HEK293 (cell line): ENCODE measurements at regions not wholly inside any gene's neighbourhood (a gene's known extent, or its start where the extent isn't known, plus 50 kb on each side); places are given as distances from the start of the nearest gene placed in this dataset.

Experiments used
- CTCF ChIA-PET: fragments of 350-600 bp; formaldehyde crosslinking; extraction: SDS; loops from one replicate; lab custom pipeline; 2021; ENCODE audit warnings: antibody characterized with exemption; lab: Yijun Ruan, JAX
- POLR2A ChIA-PET: fragments of 300-600 bp; formaldehyde crosslinking; extraction: SDS; loops from one replicate; lab custom pipeline; 2020; ENCODE audit warnings: antibody characterized with exemption, inconsistent platforms; lab: Yijun Ruan, JAX
- H3K27ac ChIP-seq: fragments of 200-500 bp; sonication (Bioruptor generic); 2 replicates; pipeline ENCODE4 v1.5.1; 2014; ENCODE audit warnings: low read depth, low read length, control low read depth, inconsistent platforms; ENCODE audit errors: extremely low read depth
- H3K36me3 ChIP-seq, 2 experiments: fragments of 200-500 bp in 1 of 2; sonication (Bioruptor generic) in 1 of 2; 1 replicate in 1 of 2; 2 replicates in 1 of 2; pipeline ENCODE4 v1.5.1; 2014 to 2017; ENCODE audit warnings: inconsistent platforms in 2 of 2, low read length in 2 of 2; ENCODE audit not compliant: control insufficient read depth in 2 of 2, insufficient read depth in 1 of 2
- H3K4me1 ChIP-seq: fragments of 200-500 bp; sonication (Bioruptor generic); 2 replicates; pipeline ENCODE4 v1.5.1; 2014; ENCODE audit warnings: mild to moderate bottlenecking, low read length, inconsistent platforms; ENCODE audit not compliant: control insufficient read depth, insufficient read depth
- H3K4me3 ChIP-seq: 2 replicates; pipeline ENCODE4 v1.5.1; 2011; ENCODE audit warnings: low read depth, mild to moderate bottlenecking, control low read depth, low read length, moderate library complexity
- H3K9me3 ChIP-seq: fragments of 200-500 bp; sonication (Bioruptor generic); 2 replicates; pipeline ENCODE4 v1.5.1; 2014; ENCODE audit warnings: low read depth, low read length, inconsistent platforms; ENCODE audit not compliant: control insufficient read depth, insufficient read depth
- AEBP2 ChIP-seq: fragments of 450-650 bp; formaldehyde crosslinking; IDR thresholded peaks from 2 replicates; pipeline ENCODE4 v1.5.1; 2016; ENCODE audit warnings: missing biosample characterization, missing genetic modification characterization, borderline replicate concordance
- MEIS1 ChIP-seq: sonication (generic); formaldehyde crosslinking; IDR thresholded peaks from 2 replicates; pipeline ENCODE4 v1.8.1; 2022; ENCODE audit warnings: missing genetic modification reagents, mild to moderate bottlenecking, borderline replicate concordance
- PRDM10 ChIP-seq: fragments of 450-650 bp; formaldehyde crosslinking; IDR thresholded peaks from 2 replicates; pipeline ENCODE4 v1.5.1; 2016; ENCODE audit warnings: missing biosample characterization, missing genetic modification characterization
- TCF7L2 ChIP-seq: IDR thresholded peaks from 2 replicates; pipeline ENCODE4 v1.6.1; 2011; ENCODE audit warnings: low read depth, mild to moderate bottlenecking, inconsistent platforms, low read length, moderate library complexity, borderline replicate concordance
- ZFP41 ChIP-seq: fragments of 450-650 bp; formaldehyde crosslinking; IDR thresholded peaks from 2 replicates; pipeline ENCODE4 v1.5.1; 2016; ENCODE audit warnings: missing biosample characterization, missing genetic modification characterization, borderline replicate concordance
- ZNF184 ChIP-seq: fragments of 450-650 bp; IDR thresholded peaks from 2 replicates; pipeline ENCODE4 v1.5.1; 2018; ENCODE audit warnings: missing biosample characterization, mild to moderate bottlenecking, missing genetic modification characterization
- ZNF19 ChIP-seq: fragments of 450-650 bp; formaldehyde crosslinking; IDR thresholded peaks from 2 replicates; pipeline ENCODE4; 2016; ENCODE audit warnings: missing biosample characterization, missing genetic modification characterization, low read depth
- ZNF391 ChIP-seq: fragments of 450-650 bp; formaldehyde crosslinking; IDR thresholded peaks from 2 replicates; pipeline ENCODE4 v1.5.1; 2016; ENCODE audit warnings: low read depth, missing biosample characterization, missing genetic modification characterization, borderline replicate concordance
- ZNF513 ChIP-seq: fragments of 450-650 bp; IDR thresholded peaks from 2 replicates; pipeline ENCODE4 v1.5.1; 2018; ENCODE audit warnings: missing biosample characterization, missing genetic modification characterization
- ZNF623 ChIP-seq: fragments of 450-650 bp; formaldehyde crosslinking; IDR thresholded peaks from 2 replicates; pipeline ENCODE4 v1.5.1; 2016; ENCODE audit warnings: missing biosample characterization, missing genetic modification characterization
- ZNF670 ChIP-seq: fragments of 450-650 bp; formaldehyde crosslinking; IDR thresholded peaks from 2 replicates; pipeline ENCODE4 v1.5.1; 2016; ENCODE audit warnings: missing biosample characterization, missing genetic modification characterization, low read depth
- ZNF776 ChIP-seq: fragments of 450-650 bp; formaldehyde crosslinking; IDR thresholded peaks from 2 replicates; pipeline ENCODE4 v1.5.0; 2017; ENCODE audit warnings: missing biosample characterization, missing genetic modification characterization, borderline replicate concordance
- ZNF791 ChIP-seq: fragments of 450-650 bp; formaldehyde crosslinking; IDR thresholded peaks from 2 replicates; pipeline ENCODE4 v1.5.1; 2016; ENCODE audit warnings: missing biosample characterization, missing genetic modification characterization
- ZSCAN16 ChIP-seq: fragments of 450-650 bp; formaldehyde crosslinking; IDR thresholded peaks from 2 replicates; pipeline ENCODE4 v1.5.1; 2016; ENCODE audit warnings: missing biosample characterization, missing genetic modification characterization
- ZSCAN30 ChIP-seq: fragments of 450-650 bp; IDR thresholded peaks from 2 replicates; pipeline ENCODE4 v1.5.1; 2018; ENCODE audit warnings: missing biosample characterization, mild to moderate bottlenecking, missing genetic modification characterization, moderate library complexity
- TF ChIP-seq, protein P1 (sequence below): fragments of 450-650 bp; formaldehyde crosslinking; IDR thresholded peaks from 2 replicates; pipeline ENCODE4 v1.5.1; 2016; ENCODE audit warnings: missing biosample characterization, missing genetic modification characterization
- TF ChIP-seq, protein P2 (sequence below): fragments of 450-650 bp; formaldehyde crosslinking; IDR thresholded peaks from 2 replicates; pipeline ENCODE4 v1.5.1; 2016; ENCODE audit warnings: missing biosample characterization, missing genetic modification characterization
- TF ChIP-seq, protein P3 (sequence below): fragments of 450-650 bp; formaldehyde crosslinking; IDR thresholded peaks from 2 replicates; pipeline ENCODE4 v1.5.1; 2017; ENCODE audit warnings: missing biosample characterization, missing genetic modification characterization
- TF ChIP-seq, protein P4 (sequence below): fragments of 450-650 bp; formaldehyde crosslinking; optimal IDR thresholded peaks from 2 replicates; pipeline ENCODE3; 2016; ENCODE audit warnings: missing biosample characterization, mild to moderate bottlenecking, missing genetic modification characterization

DNA sequence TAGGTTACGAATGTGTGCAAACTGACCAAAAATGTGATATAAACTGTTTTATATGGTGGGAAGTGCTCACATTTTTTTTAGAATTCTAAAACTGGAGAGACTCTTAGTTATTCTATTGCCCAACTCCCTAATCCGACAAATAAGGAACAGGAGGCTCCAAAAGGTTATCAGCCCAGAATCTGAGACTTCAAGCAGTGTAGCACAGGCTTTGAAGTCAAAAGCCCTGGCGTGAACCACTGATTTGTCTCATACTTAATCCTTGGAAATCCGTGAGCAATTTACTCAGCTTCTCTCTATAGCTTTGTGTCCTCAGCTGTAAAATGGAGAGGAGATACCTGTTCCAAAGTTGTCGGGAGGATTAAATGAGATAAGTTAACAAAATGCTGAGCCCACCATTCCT, 368.8 kb upstream of the SASH1 start (continued):
- TF ChIP-seq, protein P1, sequence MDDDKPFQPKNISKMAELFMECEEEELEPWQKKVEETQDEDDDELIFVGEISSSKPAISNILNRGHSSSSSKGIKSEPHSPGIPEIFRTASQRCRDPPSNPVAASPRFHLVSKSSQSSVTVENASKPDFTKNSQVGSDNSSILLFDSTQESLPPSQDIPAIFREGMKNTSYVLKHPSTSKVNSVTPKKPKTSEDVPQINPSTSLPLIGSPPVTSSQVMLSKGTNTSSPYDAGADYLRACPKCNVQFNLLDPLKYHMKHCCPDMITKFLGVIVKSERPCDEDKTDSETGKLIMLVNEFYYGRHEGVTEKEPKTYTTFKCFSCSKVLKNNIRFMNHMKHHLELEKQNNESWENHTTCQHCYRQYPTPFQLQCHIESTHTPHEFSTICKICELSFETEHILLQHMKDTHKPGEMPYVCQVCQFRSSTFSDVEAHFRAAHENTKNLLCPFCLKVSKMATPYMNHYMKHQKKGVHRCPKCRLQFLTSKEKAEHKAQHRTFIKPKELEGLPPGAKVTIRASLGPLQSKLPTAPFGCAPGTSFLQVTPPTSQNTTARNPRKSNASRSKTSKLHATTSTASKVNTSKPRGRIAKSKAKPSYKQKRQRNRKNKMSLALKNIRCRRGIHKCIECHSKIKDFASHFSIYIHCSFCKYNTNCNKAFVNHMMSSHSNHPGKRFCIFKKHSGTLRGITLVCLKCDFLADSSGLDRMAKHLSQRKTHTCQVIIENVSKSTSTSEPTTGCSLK (tag by site-specific recombination) = no peak
- TF ChIP-seq, protein P2, sequence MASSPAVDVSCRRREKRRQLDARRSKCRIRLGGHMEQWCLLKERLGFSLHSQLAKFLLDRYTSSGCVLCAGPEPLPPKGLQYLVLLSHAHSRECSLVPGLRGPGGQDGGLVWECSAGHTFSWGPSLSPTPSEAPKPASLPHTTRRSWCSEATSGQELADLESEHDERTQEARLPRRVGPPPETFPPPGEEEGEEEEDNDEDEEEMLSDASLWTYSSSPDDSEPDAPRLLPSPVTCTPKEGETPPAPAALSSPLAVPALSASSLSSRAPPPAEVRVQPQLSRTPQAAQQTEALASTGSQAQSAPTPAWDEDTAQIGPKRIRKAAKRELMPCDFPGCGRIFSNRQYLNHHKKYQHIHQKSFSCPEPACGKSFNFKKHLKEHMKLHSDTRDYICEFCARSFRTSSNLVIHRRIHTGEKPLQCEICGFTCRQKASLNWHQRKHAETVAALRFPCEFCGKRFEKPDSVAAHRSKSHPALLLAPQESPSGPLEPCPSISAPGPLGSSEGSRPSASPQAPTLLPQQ (tag by site-specific recombination) = no peak
- TF ChIP-seq, protein P3, sequence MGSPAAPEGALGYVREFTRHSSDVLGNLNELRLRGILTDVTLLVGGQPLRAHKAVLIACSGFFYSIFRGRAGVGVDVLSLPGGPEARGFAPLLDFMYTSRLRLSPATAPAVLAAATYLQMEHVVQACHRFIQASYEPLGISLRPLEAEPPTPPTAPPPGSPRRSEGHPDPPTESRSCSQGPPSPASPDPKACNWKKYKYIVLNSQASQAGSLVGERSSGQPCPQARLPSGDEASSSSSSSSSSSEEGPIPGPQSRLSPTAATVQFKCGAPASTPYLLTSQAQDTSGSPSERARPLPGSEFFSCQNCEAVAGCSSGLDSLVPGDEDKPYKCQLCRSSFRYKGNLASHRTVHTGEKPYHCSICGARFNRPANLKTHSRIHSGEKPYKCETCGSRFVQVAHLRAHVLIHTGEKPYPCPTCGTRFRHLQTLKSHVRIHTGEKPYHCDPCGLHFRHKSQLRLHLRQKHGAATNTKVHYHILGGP (tag by site-specific recombination) = no peak
- no peak for TF ChIP-seq ZSCAN30 (tag by site-specific recombination)
- no peak for TF ChIP-seq AEBP2
- TF ChIP-seq ZNF776 (tag by site-specific recombination) = no peak
- TF ChIP-seq PRDM10 (tag by site-specific recombination) = no peak
- TF ChIP-seq, all 188 proteins: peak for 0

DNA sequence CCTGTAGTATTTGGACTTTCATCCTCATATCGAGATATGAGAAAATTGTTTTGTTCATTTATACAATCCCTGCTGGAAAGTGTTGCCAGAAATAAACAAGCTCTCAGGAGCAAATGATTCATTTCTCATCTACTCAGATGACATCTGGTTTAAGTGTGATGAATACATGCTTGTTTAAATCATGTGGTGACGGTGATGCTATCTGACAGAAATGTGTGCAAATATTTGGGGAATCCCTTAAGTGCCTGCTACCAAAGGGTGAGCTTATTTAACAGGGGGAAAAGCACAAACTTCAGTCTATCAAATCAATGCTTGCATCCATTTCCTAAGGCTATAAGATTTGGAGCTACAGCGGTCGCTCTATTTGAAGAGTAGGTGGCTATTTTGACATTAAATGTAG, 368.3 kb upstream of the SASH1 start:
- ChIA-PET POLR2A (no interaction called here), CTCF (interaction anchor here (0.7 to 2.5 kb wide), 3 partner anchors 12 to 467 kb away, joined by 3 to 7 read pairs (median 3); no protein-coding TSS in a partner anchor)
- Histone ChIP-seq H3K4me1 (no peaks in the 10 kb centered on the region), H3K4me3 (no peak overlapping the region), H3K36me3 (no peaks in the 10 kb centered on the region), H3K27ac (no peak overlapping the region), H3K9me3 (no peaks in the 10 kb centered on the region)
- 0 out of 2 replicates have a peak, but pooled peaks have one; percentile 56 for TF ChIP-seq MEIS1
- no peak for TF ChIP-seq TCF7L2

DNA sequence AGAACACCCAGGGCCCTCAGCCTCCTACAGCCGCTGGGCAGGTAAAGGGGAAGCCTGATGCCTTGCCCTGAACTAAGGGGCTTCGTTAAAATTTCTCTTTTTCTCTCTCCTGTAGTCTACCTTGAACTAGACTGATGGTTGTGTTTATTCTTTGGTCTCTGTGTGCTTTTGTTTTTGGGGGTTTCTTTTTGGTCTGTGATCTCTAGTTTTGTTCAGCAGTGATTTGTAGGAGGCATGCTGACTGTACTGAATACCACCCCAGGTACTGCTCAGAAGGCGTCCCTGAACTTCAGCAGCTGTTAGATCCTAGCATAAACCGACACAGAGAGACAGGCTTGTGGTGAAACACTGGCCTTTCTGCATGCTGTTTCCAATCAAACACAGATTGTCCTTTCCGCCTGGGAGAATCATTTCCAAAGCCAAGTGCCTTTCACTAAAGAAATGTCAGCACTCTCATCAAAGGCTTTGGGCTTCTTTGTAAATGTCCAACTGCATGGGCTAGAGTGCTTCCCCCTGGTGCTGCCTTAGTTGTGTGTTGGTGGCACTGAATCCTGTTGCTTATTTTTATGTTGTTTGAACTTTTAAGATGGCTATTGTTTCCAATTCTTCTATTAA, 364.7 kb upstream of the SASH1 start:
- no peak overlapping the region for H3K4me3 ChIP-seq
- H3K27ac ChIP-seq = no peak overlapping the region
- POLR2A ChIA-PET = no interaction called here
- H3K4me1 ChIP-seq = no peaks in the 10 kb centered on the region
- CTCF ChIA-PET = interaction anchor here (1.5 kb wide), 1 partner anchor 471 kb away, joined by 5 read pairs; no protein-coding TSS in a partner anchor
- H3K36me3 ChIP-seq = no peaks in the 10 kb centered on the region
- H3K9me3 ChIP-seq = no peaks in the 10 kb centered on the region
- no peak for TF ChIP-seq ZNF791 (tag by site-specific recombination)
- TF ChIP-seq, protein P4, sequence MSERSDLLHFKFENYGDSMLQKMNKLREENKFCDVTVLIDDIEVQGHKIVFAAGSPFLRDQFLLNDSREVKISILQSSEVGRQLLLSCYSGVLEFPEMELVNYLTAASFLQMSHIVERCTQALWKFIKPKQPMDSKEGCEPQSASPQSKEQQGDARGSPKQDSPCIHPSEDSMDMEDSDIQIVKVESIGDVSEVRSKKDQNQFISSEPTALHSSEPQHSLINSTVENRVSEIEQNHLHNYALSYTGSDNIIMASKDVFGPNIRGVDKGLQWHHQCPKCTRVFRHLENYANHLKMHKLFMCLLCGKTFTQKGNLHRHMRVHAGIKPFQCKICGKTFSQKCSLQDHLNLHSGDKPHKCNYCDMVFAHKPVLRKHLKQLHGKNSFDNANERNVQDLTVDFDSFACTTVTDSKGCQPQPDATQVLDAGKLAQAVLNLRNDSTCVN (tag by site-specific recombination) = no peak
- TF ChIP-seq ZNF513 (tag by site-specific recombination) = no peak
- no peak for TF ChIP-seq ZNF670 (tag by site-specific recombination)
- TF ChIP-seq ZNF184 (tag by site-specific recombination) = no peak
- no peak for TF ChIP-seq ZNF623 (tag by site-specific recombination)
- TF ChIP-seq ZFP41 = no peak
- TF ChIP-seq ZNF19 (tag by site-specific recombination) = no peak
- no peak for TF ChIP-seq ZNF391 (tag by site-specific recombination)
- no peak for TF ChIP-seq ZSCAN16 (tag by site-specific recombination)
